NCI-H345 treated with DMSO at 0.1 percent for 48 hours (cell line): ENCODE measurements at regions not wholly inside any gene's neighbourhood (a gene's known extent, or its start where the extent isn't known, plus 50 kb on each side); places are given as distances from the start of the nearest gene placed in this dataset.

Source experiments
- DNase-seq: peaks from one replicate; lab custom pipeline; 2025; ENCODE audit not compliant: unreplicated experiment; lab: John Stamatoyannopoulos, UW

GRCh38 chr4:3831529-3832150 is 65.5 kb downstream of the ADRA2C start:
- DNase-seq, result no peak

DNA sequence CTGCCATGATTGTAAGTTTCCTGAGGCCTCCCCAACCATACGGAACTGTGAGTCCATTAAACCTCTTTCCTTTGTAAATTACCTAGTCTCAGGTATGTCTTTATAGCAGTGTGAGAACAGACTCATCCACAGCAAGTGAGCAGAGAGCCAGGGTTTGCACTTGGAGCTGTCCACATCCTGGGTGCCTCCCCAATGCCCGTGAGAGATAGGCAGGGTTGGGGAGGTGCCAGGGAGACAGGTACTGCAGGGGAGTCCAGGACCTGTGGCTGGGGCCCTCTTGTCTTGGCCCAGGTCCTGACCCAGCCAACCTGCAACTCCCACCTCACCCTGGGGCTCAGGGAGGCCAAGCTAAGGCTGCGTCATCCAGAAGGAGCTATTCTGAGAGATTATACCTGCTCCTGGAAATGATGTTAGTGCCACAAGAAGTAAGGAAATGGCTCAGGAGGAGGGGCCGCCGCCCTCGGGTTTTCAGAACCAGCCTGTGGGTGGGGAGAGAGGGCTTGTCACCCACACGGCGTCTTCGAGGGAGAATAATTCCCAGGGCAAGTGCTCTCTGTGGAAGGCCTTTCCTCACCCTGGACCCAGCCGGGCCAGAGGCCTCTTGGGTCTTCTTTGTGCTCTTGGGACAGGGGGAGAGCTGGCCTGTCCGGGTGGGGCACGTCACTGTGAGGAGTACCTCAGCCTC is 66.5 kb downstream of the ADRA2C start:
- no peak for DNase-seq

DNA sequence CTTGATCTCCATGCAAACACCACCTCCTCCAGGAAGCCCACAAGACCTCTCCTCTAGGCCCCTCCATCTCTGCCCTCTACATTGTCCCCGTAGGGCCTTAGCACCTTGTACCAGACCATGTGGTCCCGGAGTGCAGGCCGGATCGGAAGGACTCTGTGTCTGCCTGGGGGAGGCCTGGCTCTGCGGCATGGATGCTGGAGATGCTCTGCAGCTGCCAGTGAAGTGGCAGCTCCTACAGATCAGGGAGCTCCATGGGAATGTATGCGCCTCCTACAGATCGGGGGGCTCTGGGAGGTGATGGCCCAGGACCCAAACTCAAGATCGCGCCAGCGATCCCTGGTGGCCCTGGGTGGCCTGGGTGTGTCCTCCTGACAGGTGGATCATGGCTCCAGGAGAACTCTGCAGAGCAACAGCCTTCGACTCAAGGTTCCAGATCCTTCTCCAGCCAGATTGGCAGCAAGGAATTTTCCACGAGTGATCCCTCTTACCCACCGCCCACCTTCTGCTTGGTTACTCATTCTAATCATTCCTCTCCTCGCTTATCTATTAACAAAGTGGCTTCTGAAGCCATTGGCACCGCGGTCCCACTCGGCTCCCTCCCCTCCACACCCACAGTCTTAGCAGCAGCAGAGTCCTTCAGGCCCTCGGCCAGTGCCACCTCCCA is 67.3 kb downstream of the ADRA2C start:
- no peak for DNase-seq

GRCh38 chr4:3834186-3834662 is 68.0 kb downstream of the ADRA2C start:
- no peak for DNase-seq

DNA sequence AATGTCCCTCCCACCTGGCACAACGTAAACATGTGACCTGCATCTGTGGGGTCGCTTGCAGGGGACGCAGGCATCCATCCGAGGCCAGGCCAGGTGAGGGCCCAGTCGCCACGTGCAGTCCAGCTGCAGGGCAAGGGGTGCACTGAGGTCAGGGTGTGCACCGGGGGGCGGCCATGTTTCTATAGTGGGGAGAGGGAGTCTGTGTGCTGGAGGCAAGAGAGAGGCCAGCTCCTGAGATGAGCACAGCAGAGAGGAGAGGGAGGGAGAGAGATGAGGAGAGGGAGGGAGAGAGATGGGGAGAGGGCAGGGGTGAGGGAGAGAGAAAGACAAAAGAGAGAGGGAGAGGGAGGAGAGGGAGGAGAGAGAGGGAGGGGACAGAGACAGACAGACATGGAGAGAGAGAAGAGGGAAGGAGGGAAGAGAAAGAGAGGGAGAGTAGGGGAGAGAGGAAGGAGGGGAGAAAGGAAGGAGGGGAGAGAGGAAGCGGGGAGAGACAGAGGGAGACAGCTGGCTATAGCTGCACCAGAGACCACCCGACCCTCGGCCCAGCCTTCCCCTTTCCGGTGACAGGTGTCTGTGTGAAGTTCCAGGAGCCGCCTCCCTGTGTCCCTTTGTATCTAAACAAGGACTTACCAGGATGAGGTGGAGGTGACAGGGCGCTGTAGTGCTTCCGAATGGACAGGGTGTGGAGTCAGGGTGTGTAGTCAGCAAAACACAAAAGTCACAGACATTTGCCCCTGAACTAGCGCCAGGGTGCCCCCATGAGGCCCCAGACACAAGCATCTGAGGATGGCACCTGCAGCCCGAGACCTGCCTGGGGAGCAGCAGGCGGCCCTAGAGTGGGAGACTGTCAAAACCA is 68.7 kb downstream of the ADRA2C start:
- DNase-seq, result no peak

- DNase-seq, result no peak
These were observed 69.6 kb downstream of the ADRA2C start for GRCh38 chr4:3835527-3836405.

GRCh38 chr4:3836406-3836755 is 70.2 kb downstream of the ADRA2C start:
- no peak for DNase-seq

GRCh38 chr4:3836756-3837601 is 70.8 kb downstream of the ADRA2C start:
- no peak for DNase-seq

DNA sequence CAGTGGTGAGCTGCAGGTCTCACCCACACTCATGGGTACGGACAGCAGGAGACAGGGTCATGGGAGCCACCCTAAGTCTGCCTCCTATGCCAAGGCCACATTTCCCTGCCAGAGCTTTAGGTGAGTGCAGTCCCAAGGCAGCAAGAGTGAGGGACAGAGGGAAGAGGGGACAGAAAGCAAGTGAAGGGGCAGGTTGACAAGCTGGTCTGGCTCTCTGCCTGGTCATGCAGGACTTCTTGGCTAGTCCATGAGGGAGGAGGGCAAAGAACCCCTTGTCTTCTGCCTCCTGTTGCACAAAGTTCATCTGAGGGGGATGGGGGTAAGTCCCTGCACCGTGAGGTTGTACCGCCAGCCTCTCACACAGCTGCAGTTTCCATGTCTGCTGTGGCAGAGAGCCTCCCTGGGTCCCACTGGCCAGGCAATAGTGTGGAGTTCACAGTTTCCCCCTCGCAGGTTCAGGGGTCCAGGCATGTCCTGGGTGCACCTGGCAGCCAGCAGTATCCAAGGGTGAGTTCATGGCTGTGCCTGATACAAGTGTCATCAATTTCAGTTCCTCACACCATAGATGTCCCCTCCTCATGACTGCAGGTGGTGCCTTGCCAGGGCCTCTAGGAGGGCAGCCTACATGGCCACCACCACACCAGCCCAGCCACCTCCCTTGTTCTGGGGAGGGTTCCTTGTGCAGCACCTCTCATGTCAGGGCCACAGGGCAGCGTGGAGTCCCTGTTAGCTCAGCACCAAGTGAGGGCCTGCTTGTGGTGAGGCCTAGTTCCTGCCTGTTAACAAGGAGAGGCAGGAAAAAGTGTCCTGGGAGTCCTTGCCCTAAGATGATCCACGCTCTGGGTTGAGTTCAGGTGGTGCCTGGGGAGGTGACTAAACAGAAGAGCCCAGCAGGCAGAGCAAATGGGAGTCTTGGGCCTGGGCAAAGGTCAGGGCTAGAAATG is 72.5 kb downstream of the ADRA2C start:
- no peak for DNase-seq

- DNase-seq, result no peak
These were observed 79.0 kb downstream of the ADRA2C start for GRCh38 chr4:3845094-3845743.

GRCh38 chr4:3845744-3846429 is 79.7 kb downstream of the ADRA2C start:
- no peak for DNase-seq

GRCh38 chr4:3847211-3847940 is 81.2 kb downstream of the ADRA2C start:
- no peak for DNase-seq

- DNase-seq, result no peak
These were observed 82.1 kb downstream of the ADRA2C start for GRCh38 chr4:3848323-3848722.

- DNase-seq, result no peak
These were observed 83.0 kb downstream of the ADRA2C start for GRCh38 chr4:3849140-3849539.

DNA sequence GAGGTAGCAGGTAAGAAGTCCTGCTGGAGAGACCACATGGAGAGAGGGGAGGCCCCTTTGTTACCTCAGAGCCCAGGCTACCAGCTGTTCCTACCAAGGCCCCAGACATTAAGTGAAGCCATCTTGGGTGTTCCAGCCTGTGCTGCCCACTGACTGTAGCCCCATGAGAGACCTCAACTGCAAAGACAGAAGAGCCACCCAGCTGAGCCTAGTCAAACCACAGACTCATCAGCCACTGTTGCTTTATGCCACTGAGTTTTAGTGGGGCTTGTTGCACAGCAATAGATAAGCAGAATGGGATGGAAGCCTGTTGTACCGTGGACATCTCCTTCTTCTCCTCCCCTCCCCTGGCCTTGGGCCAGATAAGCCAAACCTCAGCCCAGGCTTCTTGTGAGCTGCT is 83.9 kb downstream of the ADRA2C start:
- DNase-seq, result no peak

GRCh38 chr4:3851211-3851610 is 85.0 kb downstream of the ADRA2C start:
- no peak for DNase-seq

DNA sequence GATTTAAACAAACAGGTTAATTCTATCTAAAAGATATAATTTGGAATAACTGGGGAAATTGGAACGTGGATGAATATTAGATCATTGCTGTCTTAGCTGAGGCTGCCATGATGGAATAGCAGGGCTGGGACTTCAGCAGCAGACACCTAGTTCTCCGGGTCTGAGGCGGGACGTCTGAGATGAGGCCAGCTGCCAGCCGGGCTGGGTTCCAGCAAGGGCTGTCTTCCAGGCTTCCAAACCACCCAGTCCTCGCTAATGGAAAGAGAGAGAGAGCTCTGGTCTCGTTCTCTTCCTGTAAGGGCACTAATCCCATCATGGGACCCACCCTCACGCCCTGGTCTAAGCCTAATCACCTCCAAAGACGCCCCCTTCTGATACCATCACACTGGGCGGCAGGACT is 85.7 kb downstream of the ADRA2C start:
- no peak for DNase-seq
